SK-N-SH treated with all-trans-retinoic acid at 6 μM for 48 hours (cell line): ENCODE measurements at regions not wholly inside any gene's neighbourhood (a gene's known extent, or its start where the extent isn't known, plus 50 kb on each side); places are given as distances from the start of the nearest gene placed in this dataset.

ENCODE experiments used
- PATZ1 ChIP-seq: fragments of 250-450 bp; sonication (Bioruptor Pico); IDR thresholded peaks from 2 replicates; pipeline ENCODE4 v1.8.0; 2020; ENCODE audit warnings: mild to moderate bottlenecking, moderate library complexity, borderline replicate concordance
- RARB ChIP-seq: fragments of 250-450 bp; sonication (Bioruptor Pico); IDR thresholded peaks from 2 replicates; pipeline ENCODE4 v1.8.0; 2021; ENCODE audit warnings: mild to moderate bottlenecking, moderate library complexity

- TF ChIP-seq RARB (CRISPR knock-in tag): no peak
- no peak for TF ChIP-seq PATZ1 (CRISPR knock-in tag)
Measured at GRCh38 chr9:108586471-108587139, 269.2 kb downstream of the ACTL7B start.
